Fibroblast of gingiva (primary cell): ENCODE measurements at regions not wholly inside any gene's neighbourhood (a gene's known extent, or its start where the extent isn't known, plus 50 kb on each side); places are given as distances from the start of the nearest gene placed in this dataset.

Experiments
- DNase-seq: peaks from one replicate; pipeline ENCODE4 v3.0.0-alpha.2; 2011; ENCODE audit warnings: low read depth

GRCh38 chr13:103275081-103275480, 208.9 kb upstream of the SLC10A2 start:
- no peak for DNase-seq

- no peak for DNase-seq
These were observed 207.6 kb upstream of the SLC10A2 start for GRCh38 chr13:103273825-103274224.

- no peak for DNase-seq
These were observed 206.6 kb upstream of the SLC10A2 start for GRCh38 chr13:103272770-103273169.

GRCh38 chr13:103263448-103263847, 197.2 kb upstream of the SLC10A2 start:
- no peak for DNase-seq

GRCh38 chr13:103255587-103256301, 189.5 kb upstream of the SLC10A2 start:
- DNase-seq: no peak

GRCh38 chr13:103250071-103250470, 183.9 kb upstream of the SLC10A2 start:
- DNase-seq: no peak

- DNase-seq: no peak
These were observed 180.5 kb upstream of the SLC10A2 start for GRCh38 chr13:103246581-103247200.

- DNase-seq: no peak
These were observed 177.3 kb upstream of the SLC10A2 start for GRCh38 chr13:103243495-103243894.

GRCh38 chr13:103238441-103238840, 172.2 kb upstream of the SLC10A2 start:
- DNase-seq: no peak

GRCh38 chr13:103236213-103236612, 170.0 kb upstream of the SLC10A2 start:
- no peak for DNase-seq

GRCh38 chr13:103229674-103230073, 163.5 kb upstream of the SLC10A2 start:
- no peak for DNase-seq

GRCh38 chr13:103224804-103225203, 158.6 kb upstream of the SLC10A2 start:
- no peak for DNase-seq

- DNase-seq: no peak
These were observed 156.5 kb upstream of the SLC10A2 start for GRCh38 chr13:103222683-103223082.

- no peak for DNase-seq
These were observed 152.0 kb upstream of the SLC10A2 start for GRCh38 chr13:103218253-103218652.

GRCh38 chr13:103213152-103213551, 146.9 kb upstream of the SLC10A2 start:
- no peak for DNase-seq

- no peak for DNase-seq
These were observed 144.1 kb upstream of the SLC10A2 start for GRCh38 chr13:103210348-103210747.

- no peak for DNase-seq
These were observed 137.6 kb upstream of the SLC10A2 start for GRCh38 chr13:103203735-103204330.

GRCh38 chr13:103200118-103200885, 134.1 kb upstream of the SLC10A2 start:
- no peak for DNase-seq

GRCh38 chr13:103199380-103200088, 133.3 kb upstream of the SLC10A2 start:
- no peak for DNase-seq

- no peak for DNase-seq
These were observed 130.1 kb upstream of the SLC10A2 start for GRCh38 chr13:103196356-103196755.

GRCh38 chr13:103195762-103196161, 129.5 kb upstream of the SLC10A2 start:
- DNase-seq: no peak

- no peak for DNase-seq
These were observed 128.7 kb upstream of the SLC10A2 start for GRCh38 chr13:103194871-103195270.
